ENCODE measurements at regions not wholly inside any gene's neighbourhood (a gene's known extent, or its start where the extent isn't known, plus 50 kb on each side); places are given as distances from the start of the nearest gene placed in this dataset.

DNA sequence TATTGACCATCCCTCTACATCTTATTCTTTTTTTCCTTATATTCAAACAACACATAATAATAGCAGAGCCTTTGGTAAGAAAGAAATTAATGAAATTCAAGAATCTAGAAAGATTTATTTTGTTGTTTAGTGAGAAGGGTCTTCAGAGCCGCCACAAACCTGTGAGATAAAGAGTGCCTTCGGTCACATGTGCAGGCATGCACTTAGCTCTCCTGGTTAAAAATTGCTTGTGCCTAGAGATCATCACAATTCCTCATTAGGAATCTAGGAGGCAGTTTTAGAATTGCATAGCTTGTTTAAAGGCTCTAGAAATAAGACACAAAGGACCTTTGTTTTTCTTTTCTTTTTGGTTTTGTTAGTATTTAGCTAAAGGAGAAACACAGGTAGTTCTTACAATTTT, 1948.4 kb upstream of the IGFBP7 start:
- Histone ChIP-seq H3K27ac (no peak overlapping the region), H3K36me3 (no peaks in the 10 kb centered on the region), H3K4me1 (no peaks in the 10 kb centered on the region), H3K27me3 (no peaks in the 10 kb centered on the region), H3K9me3 (no peaks in the 10 kb centered on the region), H3K4me3 (no peak overlapping the region)
- TF ChIP-seq, protein P1, sequence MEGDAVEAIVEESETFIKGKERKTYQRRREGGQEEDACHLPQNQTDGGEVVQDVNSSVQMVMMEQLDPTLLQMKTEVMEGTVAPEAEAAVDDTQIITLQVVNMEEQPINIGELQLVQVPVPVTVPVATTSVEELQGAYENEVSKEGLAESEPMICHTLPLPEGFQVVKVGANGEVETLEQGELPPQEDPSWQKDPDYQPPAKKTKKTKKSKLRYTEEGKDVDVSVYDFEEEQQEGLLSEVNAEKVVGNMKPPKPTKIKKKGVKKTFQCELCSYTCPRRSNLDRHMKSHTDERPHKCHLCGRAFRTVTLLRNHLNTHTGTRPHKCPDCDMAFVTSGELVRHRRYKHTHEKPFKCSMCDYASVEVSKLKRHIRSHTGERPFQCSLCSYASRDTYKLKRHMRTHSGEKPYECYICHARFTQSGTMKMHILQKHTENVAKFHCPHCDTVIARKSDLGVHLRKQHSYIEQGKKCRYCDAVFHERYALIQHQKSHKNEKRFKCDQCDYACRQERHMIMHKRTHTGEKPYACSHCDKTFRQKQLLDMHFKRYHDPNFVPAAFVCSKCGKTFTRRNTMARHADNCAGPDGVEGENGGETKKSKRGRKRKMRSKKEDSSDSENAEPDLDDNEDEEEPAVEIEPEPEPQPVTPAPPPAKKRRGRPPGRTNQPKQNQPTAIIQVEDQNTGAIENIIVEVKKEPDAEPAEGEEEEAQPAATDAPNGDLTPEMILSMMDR (IDR thresholded peaks at IDR 0.05), result no peak
- TF ChIP-seq POLR2A (IDR thresholded peaks at IDR 0.05) (no peak), POLR2AphosphoS5 (IDR thresholded peaks at IDR 0.05) (no peak), EP300 (IDR thresholded peaks at IDR 0.05) (no peak)
- intact Hi-C loops (cut with DNase I; ENCODE audit: low total_unique reads), result no loop called here
- 27 to 38% (median 29%) methylated on average over 2 of the region's 2 CpGs for WGBS, 5 donors
- no peak for DNase-seq

DNA sequence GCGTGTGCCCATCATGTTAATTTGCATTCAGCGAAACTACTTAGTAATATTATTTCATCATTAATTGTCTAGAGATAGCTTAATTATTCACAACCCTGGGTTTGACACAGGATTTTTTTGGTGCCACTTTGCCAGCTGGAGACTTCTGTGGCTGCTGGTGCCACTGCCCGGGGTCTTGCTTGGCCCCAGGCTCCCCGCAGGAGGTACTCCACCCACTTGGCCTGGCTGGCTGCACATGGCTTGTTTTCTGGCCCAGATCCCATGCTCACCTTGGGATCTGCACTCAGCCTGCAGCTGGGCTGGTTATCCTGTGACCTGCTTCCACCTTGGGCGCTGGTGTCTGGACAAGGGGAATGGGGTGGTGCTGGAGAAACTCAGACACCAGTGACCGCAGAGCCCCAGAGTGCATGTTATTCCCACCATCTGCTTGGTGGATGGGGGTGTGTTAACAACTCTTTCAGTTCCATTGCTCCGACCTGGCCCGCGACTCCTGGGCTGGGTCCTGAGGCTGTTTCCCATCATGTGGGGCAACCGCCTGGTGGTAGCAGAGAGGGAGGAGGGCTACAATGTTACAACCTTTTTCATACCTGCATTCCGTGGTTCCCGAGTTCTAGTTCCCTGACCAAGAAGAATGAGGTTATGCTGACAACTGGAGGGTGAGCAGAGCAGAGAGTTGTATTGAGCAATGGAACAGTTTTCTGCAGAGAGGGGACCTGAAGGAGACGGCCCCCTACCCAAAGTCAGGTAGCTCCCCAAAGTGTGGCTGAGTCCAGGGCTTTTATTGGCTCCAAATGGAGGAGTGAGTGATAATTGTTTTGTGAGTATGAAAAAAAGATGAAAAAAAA, 1950.0 kb upstream of the IGFBP7 start:
- TF ChIP-seq POLR2AphosphoS5 (IDR thresholded peaks at IDR 0.05) (no peak), EP300 (IDR thresholded peaks at IDR 0.05) (no peak), POLR2A (IDR thresholded peaks at IDR 0.05) (no peak)
- TF ChIP-seq, protein P1 (IDR thresholded peaks at IDR 0.05), result no peak
- no peaks in the 10 kb centered on the region for H3K4me1 ChIP-seq

DNA sequence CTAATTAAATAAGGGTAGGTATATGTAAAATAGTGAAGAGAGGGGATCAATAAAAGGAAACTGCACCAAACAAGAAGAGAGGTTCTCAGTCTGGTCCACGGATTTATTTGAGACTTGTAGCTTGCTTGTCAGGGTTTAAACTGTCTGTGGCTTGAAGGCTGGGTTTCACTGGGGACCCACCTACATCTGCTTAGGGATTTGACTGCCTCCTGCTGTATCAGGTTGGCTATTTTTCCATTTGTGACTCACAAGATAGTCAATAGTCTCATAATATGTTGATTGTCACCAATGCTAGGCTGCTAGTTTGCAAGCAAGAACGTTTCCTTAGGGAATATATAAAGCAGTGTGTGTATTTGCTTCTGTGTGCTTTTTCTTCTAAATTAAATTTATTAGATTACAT, 1950.7 kb upstream of the IGFBP7 start:
- Histone ChIP-seq H3K27me3 (no peaks in the 10 kb centered on the region), H3K4me3 (no peak overlapping the region), H3K36me3 (no peaks in the 10 kb centered on the region), H3K27ac (no peak overlapping the region), H3K9me3 (no peaks in the 10 kb centered on the region), H3K4me1 (no peaks in the 10 kb centered on the region)
- WGBS, 5 donors, result 62 to 81% (median 70%) methylated on average over 2 of the region's 2 CpGs
- intact Hi-C loops (cut with DNase I; ENCODE audit: low total_unique reads), result no loop called here
- TF ChIP-seq POLR2A (IDR thresholded peaks at IDR 0.05) (no peak), EP300 (IDR thresholded peaks at IDR 0.05) (no peak), POLR2AphosphoS5 (IDR thresholded peaks at IDR 0.05) (no peak)
- TF ChIP-seq, protein P1 (IDR thresholded peaks at IDR 0.05), result no peak
- no peak for DNase-seq

More for the DNA sequence above, 1950.0 kb upstream of the IGFBP7 start:
- no peak for DNase-seq
- no peak overlapping the region for H3K27ac ChIP-seq
- H3K36me3 ChIP-seq, result no peaks in the 10 kb centered on the region
- no peaks in the 10 kb centered on the region for H3K27me3 ChIP-seq
- H3K4me3 ChIP-seq, result no peak overlapping the region
- intact Hi-C loops (cut with DNase I; ENCODE audit: low total_unique reads), result no loop called here
- 81 to 91% (median 90%) methylated on average over 13 of the region's 13 CpGs for WGBS, 5 donors
- no peaks in the 10 kb centered on the region for H3K9me3 ChIP-seq

DNA sequence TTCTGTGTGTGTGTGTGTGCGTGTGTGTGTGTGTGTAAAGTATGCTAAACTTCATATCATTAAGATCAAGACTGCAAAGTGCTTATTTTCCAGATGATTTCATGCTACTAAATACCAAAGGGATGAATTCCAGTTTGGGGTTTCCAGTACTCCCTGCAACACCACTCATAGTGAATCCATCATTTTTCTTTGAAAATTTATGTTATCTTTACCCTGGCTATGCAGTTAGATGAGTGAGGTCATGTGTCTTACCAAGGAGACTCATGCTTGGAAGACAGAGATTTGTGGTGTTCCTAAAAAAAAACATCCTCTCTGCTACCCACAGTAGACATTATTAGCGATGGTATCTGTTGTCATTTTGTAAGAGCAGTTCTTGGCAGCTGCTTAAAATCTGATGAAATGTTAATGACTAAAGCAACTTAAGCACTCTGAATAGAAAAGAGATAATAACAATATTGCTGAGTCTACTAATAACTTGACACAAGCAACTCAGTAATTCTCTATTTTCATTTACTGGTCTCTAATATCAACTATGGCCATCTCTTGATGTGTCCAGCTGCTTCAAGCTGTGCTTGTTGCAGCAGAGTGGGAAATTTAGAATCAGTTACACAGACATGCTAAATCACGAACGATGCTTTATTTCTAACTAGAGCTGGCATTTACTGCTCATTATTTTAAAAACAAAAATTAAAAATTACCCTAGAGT, 1953.0 kb upstream of the IGFBP7 start:
- no peak for DNase-seq
- Histone ChIP-seq H3K36me3 (no peaks in the 10 kb centered on the region), H3K4me1 (no peaks in the 10 kb centered on the region), H3K9me3 (no peaks in the 10 kb centered on the region), H3K27ac (no peak overlapping the region), H3K4me3 (no peak overlapping the region), H3K27me3 (no peaks in the 10 kb centered on the region)
- intact Hi-C loops (cut with DNase I; ENCODE audit: low total_unique reads), result no loop called here
- TF ChIP-seq POLR2AphosphoS5 (IDR thresholded peaks at IDR 0.05) (no peak), POLR2A (IDR thresholded peaks at IDR 0.05) (no peak), EP300 (IDR thresholded peaks at IDR 0.05) (no peak)
- TF ChIP-seq, protein P1 (IDR thresholded peaks at IDR 0.05), result no peak
- 64 to 76% (median 75%) methylated on average over 4 of the region's 4 CpGs for WGBS, 5 donors
